Stimulated activated effector memory CD8-positive, alpha-beta T cell treated with anti-CD3 and anti-CD28 coated beads, Interleukin-12 subunit alpha, Interleukin-12 subunit beta, amount 100 ng/mL, for 72 hours (primary cell): ENCODE measurements at regions not wholly inside any gene's neighbourhood (a gene's known extent, or its start where the extent isn't known, plus 50 kb on each side); places are given as distances from the start of the nearest gene placed in this dataset.
A peak's percentile ranks its signal among the peaks of the same experiment; 100 is the strongest.

Experiments used
- ATAC-seq: fragments of 150-1000 bp; cut with Tn5 transposase; 2 replicates; pipeline ENCODE4 v1.10.0; 2021
- DNase-seq, 2 donors: peaks; one replicate each; pipeline ENCODE4 v3.0.0; 2021 to 2022; ENCODE audit warnings: low spot score in 2 of 2
- H3K27ac Mint-ChIP-seq: one replicate; pipeline ENCODE4 v1.8.0; 2022; ENCODE audit warnings: mild to moderate bottlenecking, mixed read lengths
- H3K36me3 Mint-ChIP-seq: one replicate; pipeline ENCODE4 v1.8.0; 2022; ENCODE audit warnings: mild to moderate bottlenecking, mixed read lengths
- H3K4me1 Mint-ChIP-seq: one replicate; pipeline ENCODE4 v1.8.0; 2022; ENCODE audit warnings: mixed read lengths
- H3K4me3 Mint-ChIP-seq: one replicate; pipeline ENCODE4 v1.8.0; 2022; ENCODE audit warnings: mild to moderate bottlenecking, mixed read lengths
- H3K9me3 Mint-ChIP-seq: one replicate; pipeline ENCODE4 v1.8.0; 2022; ENCODE audit warnings: mixed read lengths

DNA sequence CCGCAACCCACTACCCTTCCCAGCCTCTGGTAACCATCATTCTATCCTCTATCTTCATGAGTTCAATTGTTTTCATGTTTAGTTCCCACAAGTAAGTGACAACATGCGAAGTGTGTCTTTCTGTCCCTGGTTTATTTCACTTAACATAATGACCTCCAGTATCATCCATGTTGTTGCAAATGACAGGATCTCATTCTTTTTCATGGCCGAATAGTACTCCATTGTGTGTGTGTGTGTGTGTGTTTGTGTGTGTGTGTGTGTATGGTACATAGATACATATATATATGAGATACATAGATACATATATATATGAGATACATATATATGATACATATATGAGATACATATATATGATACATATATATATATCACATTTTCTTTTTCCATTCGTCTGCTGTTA lies 196.3 kb upstream of the STK17B start:
- Mint-ChIP-seq H3K27ac (no peak overlapping the region), H3K9me3 (peaks cover 12% of the 10 kb centered on the region), H3K36me3 (no peaks in the 10 kb centered on the region), H3K4me3 (no peak overlapping the region), H3K4me1 (no peaks in the 10 kb centered on the region)
- ATAC-seq (no peak), DNase-seq (no peak)

DNA sequence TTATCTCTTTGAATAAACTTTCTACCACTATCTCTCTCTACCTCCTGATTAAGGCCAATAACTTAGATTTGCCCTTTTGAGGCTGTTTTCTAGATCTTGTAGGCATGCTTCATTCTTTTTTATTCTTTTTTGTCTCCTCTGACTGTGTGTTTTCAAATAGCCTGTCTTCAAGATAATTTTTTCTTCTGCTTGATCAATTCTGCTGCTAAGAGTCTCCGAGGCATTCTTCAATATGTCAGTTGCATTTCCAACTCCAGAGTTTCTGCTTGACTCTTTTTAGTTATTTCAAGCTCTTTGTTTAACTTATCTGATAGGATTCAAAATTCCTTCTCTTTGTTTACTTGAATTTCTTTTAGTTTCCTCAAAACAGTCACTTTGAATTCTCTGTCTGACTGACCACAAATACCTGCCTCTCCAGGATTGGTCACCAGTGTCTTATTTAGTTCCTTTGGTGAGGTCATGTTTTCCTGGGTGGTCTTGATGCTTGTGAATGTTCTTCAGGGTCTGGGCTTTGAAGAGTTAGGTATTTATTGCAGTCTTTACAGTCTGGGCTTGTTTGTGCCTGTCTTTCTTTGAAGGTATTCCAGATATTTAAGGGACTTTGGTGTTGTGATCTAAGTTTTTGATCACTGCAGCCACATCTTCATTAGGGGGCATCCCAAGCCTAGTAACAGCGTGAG lies 197.3 kb upstream of the STK17B start:
- no peak for DNase-seq
- H3K4me1 Mint-ChIP-seq: no peaks in the 10 kb centered on the region
- H3K27ac Mint-ChIP-seq: no peak overlapping the region
- H3K9me3 Mint-ChIP-seq: peaks cover 12% of the 10 kb centered on the region
- no peak overlapping the region for H3K4me3 Mint-ChIP-seq
- no peak for ATAC-seq
- H3K36me3 Mint-ChIP-seq: no peaks in the 10 kb centered on the region

DNA sequence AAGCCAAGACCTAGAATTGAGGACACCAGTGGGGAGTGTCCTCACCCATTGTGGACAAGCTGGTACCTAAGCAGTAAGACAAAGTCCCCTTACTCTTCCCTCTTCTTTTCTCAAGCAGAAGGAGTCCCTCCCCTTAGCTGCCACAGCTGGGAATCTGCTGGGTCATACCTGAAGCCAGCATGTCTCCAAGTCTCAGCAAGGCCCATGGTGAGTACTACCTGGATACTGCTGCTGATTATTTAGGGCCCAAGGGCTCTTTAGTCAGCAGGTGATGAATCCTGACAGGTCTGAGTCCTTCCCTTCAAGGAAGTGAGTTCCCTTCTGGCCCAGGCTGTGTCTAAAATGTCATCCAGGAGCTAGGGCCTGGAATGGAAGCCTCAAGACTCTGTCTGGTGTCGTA lies 198.6 kb upstream of the STK17B start:
- Mint-ChIP-seq H3K4me1 (no peaks in the 10 kb centered on the region), H3K36me3 (no peaks in the 10 kb centered on the region), H3K27ac (no peak overlapping the region), H3K4me3 (no peak overlapping the region), H3K9me3 (peaks cover 12% of the 10 kb centered on the region)
- ATAC-seq (no peak), DNase-seq (no peak)

DNA sequence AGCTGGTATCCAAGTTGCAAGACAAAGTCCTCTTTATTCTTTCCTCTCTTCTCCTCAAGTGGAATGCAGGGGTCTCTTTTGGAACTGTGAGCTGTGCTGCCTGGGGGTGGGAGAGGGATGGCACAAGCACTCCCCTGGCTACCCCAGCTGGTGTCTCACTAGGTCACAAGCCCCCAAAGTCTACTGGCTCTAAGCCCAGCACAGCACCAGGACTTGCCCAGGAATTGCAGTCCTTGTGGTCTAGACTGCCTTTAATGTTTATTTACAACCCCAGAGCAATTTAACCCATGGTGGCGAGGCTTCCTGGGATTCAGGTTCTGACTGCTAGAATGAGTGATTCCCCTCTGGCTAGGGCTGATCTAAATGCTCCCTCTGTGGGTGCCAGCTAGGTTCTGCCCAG lies 199.0 kb upstream of the STK17B start:
- peaks cover 12% of the 10 kb centered on the region for H3K9me3 Mint-ChIP-seq
- no peak overlapping the region for H3K4me3 Mint-ChIP-seq
- no peak overlapping the region for H3K27ac Mint-ChIP-seq
- DNase-seq: no peak
- no peak for ATAC-seq
- no peaks in the 10 kb centered on the region for H3K36me3 Mint-ChIP-seq
- no peaks in the 10 kb centered on the region for H3K4me1 Mint-ChIP-seq

DNA sequence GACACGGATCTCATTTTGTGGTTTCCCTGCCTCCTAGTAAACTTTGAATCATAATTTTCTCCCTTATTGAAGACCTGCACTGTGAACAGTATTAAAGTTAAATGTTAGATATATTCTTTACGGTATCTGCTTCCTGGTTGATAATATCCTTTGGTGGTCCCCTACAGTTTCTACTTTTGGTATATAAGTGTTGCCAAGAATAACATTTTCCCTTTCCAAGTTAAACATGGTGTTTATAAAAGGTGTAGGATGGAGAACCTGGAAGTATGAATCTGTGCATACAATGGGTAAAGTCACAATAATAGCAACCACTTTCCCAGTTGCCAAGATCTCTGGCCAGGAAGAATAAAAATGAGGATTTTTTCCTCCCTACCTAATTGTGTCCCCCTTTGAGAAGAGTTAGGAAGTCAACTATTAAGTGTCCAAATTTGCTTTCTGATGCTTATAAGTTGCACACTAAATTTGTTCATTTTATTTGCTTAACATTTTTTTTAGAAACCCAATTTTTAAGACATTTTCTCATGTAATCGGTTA lies 201.0 kb upstream of the STK17B start:
- ATAC-seq (no peak), DNase-seq (no peak)
- H3K36me3 Mint-ChIP-seq: no peaks in the 10 kb centered on the region
- H3K27ac Mint-ChIP-seq: no peak overlapping the region
- H3K4me1 Mint-ChIP-seq: peaks cover 5% of the 10 kb centered on the region
- H3K9me3 Mint-ChIP-seq: peaks cover 12% of the 10 kb centered on the region
- H3K4me3 Mint-ChIP-seq: no peak overlapping the region

DNA sequence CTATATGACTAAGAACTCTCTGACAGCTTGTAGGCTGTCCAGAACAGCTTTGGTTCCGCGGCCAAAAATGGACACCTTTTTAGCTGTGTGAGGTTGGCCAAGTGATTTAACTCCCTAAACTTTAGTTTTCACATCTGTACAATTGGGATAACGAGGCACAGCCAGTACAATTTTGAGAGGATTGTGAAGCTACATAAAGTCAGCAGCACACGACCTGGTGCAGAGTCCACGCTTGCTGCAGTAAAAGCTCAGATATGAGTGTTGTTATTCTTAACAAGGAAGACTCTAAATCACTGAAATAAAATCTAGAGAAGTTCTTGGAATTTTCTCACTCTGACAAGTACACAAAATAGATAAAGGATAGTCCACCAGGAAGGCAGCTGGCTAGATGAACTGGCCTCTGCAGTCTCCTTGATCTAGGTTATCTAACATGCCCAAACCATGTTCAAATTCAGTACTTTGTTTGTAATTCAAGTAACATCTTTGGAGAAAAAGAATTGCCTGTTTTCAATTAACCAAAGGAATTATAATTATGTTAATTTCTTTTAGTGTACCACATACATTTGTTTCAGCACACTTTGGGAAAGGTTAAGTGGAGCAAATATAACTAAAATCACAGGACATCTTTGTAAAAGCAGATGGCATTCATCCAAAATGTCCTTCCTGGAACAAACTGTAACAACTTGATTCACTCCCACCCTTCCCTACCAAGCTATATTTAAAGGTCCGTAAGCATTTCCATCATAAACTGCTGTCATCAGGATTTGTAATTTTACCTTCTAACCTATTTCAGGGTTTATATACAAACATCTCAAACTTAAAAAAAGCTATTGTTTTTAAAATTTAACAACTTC lies 201.7 kb upstream of the STK17B start:
- ATAC-seq: no peak
- Mint-ChIP-seq H3K27ac (no peak overlapping the region), H3K9me3 (peaks cover 6% of the 10 kb centered on the region), H3K4me1 (peaks cover 8% of the 10 kb centered on the region), H3K36me3 (no peaks in the 10 kb centered on the region), H3K4me3 (no peak overlapping the region)
- DNase-seq: no peak

DNA sequence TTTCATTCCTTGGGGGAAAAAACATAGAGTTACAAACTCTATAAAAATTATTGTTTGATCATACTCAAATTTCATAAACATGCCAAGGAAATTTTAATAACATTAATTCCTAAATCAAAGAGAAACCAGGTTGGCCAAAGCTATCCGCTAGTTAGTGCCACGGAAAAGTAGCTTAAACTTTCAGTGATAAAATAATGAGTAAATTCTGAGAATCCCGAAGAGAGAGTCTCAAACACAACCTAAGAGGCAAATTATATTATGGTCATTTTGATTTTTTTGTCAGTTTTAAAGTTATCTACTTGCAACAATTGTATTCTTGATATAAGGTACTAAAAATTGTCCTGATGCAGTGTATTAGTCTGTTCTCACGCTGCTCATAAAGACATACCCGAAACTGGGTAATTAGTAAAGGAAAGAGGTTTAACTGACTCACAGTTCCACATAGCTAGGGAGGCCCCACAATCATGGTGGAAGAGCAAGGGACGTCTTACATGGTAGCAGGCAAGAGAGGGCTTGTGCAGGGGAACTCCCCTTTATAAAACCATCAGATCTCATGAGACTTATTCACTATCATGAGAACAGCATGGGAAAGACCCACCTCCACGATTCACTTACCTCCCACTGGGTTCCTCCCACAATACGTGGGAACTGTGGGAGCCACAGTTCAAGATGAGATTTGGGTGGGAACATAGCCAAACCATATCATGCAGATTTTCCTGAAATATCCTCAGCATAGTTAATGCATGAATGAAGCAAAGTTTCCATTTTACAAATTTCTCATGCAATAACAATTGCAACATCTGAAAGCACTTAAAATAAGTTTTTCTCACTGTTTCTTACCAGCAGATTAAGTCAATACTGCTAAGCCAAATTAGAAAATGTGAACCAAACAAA lies 205.9 kb upstream of the STK17B start:
- Mint-ChIP-seq H3K36me3 (no peaks in the 10 kb centered on the region), H3K27ac (peak overlapping the region; percentile 34)
- ATAC-seq: peak; percentile 62

DNA sequence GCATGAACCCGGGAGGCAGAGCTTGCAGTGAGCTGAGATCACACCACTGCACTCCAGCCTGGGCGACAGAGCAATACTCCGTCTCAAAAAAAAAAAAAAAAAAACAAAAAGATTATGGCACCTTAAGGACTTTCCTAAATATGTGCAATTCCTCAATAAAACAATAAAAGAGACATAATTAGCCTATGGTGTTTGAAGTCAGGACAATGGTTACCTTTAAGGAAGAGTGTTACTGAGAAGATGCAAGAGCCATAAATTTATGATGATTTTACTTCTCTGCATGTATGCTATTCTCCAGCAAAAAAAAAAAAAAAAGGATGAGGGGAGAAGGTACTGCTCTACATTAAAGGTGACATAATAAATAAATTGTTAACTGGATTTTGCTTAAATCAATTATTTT lies 208.2 kb upstream of the STK17B start:
- Mint-ChIP-seq H3K9me3 (no peaks in the 10 kb centered on the region), H3K36me3 (no peaks in the 10 kb centered on the region), H3K4me3 (no peak overlapping the region), H3K27ac (no peak overlapping the region), H3K4me1 (peaks cover 8% of the 10 kb centered on the region)
- DNase-seq (no peak), ATAC-seq (no peak)

More for the DNA sequence above, 205.9 kb upstream of the STK17B start:
- no peak overlapping the region for H3K4me3 Mint-ChIP-seq
- peaks cover 8% of the 10 kb centered on the region for H3K4me1 Mint-ChIP-seq
- H3K9me3 Mint-ChIP-seq: no peaks in the 10 kb centered on the region
- no peak for DNase-seq

DNA sequence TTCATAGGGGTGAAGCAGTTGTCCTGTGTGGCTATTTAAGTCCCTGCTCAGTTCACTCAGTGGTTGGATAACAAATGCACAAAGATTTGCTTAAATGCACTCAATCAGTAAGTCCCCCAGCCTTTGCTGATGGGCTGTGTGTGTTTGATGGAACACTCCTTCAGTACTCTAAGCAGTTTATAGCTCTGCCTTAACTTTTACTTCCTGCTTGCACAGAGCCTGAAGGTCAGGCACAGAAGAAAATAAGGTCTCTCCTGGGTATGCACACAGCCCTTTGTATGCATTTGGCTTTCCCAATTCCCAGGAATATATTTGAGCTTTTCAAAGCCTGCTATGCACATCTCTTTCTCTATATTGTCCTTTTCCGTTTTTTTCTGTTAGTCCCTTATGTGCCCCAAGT lies 208.7 kb upstream of the STK17B start:
- Mint-ChIP-seq H3K4me3 (no peak overlapping the region), H3K9me3 (no peaks in the 10 kb centered on the region), H3K4me1 (peaks cover 8% of the 10 kb centered on the region), H3K27ac (no peak overlapping the region), H3K36me3 (no peaks in the 10 kb centered on the region)
- DNase-seq (no peak), ATAC-seq (no peak)

DNA sequence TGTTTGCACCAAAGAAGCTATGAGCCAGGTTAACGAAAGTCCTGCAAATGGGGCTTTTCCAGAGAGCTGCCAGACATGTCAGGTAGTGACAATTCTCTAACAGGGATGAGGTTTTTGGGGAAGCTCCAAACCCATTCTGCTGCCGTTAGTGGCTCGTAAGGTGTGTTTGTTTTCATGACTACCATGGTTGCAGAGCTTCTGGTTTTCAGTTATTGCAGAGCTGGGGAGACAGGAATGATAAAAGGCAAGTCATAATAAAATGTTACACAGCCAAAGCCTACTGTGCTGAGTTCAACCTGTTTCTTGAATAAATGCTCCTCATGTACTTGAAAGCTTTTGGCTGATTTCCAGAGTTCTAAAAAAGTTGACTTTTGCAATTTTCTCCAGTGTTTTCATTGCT lies 209.2 kb upstream of the STK17B start:
- H3K9me3 Mint-ChIP-seq: no peaks in the 10 kb centered on the region
- no peak overlapping the region for H3K4me3 Mint-ChIP-seq
- no peak for DNase-seq
- peaks cover 8% of the 10 kb centered on the region for H3K4me1 Mint-ChIP-seq
- no peak for ATAC-seq
- H3K36me3 Mint-ChIP-seq: no peaks in the 10 kb centered on the region
- H3K27ac Mint-ChIP-seq: no peak overlapping the region

DNA sequence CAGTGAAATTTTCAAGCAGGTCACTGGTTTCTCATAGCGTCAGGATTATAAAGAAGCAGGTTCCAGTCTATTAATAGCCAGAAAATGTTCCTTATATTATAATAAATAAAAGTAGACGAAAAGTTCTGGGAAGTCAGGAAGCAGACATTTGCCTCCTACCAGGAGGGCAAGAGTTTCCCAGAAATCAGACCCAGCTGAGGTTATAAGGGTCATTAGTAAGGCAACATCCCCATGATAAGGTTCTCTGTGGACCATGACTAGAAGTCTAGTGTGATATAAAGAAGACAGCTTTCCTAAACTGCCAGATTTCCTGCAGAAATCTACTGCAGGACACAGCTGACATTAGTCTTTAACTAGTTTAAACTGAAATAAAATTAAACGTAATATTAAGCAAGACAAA lies 210.1 kb upstream of the STK17B start:
- Mint-ChIP-seq H3K9me3 (no peaks in the 10 kb centered on the region), H3K27ac (no peak overlapping the region), H3K4me3 (no peak overlapping the region), H3K4me1 (peaks cover 8% of the 10 kb centered on the region), H3K36me3 (no peaks in the 10 kb centered on the region)
- ATAC-seq (no peak), DNase-seq (no peak)

DNA sequence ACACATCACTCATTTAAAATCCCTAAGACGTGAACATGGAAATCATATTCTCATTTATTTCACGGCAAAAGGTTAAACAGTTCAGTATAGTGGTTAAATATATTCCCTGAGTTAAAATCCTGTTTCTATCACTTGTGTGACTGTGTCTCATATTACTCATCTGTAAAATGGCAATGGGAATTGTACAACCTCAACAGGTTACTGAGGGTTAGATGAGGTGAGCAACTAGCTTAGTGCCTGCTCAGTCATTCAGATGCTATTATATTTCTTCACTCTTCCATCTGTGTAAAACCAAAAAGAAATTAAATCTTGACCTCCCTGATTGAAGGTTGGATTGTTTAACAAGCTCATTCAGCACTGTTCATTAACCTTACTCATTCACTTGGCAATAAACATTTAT lies 212.4 kb upstream of the STK17B start:
- Mint-ChIP-seq H3K36me3 (no peaks in the 10 kb centered on the region), H3K4me1 (no peaks in the 10 kb centered on the region), H3K4me3 (no peak overlapping the region), H3K9me3 (no peaks in the 10 kb centered on the region), H3K27ac (no peak overlapping the region)
- ATAC-seq (no peak), DNase-seq (no peak)

DNA sequence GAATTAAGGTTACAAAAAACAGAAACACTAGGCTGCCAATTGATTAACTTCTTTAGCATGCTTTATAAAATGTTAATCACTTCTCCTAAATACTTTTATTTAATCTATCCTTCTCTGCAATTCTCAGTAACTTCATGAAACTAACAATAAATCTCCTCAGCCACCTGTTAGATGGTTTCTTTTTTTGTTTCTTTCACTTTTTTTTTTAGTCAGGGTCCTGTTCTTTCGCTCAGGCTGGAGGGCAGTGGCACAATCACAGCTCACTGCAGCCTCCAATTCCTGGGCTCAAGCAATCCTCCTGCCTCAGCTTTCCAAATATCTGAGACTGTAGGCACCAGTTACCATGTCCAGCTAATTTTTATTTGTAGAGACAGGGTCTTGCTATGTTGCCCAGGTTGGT lies 213.4 kb upstream of the STK17B start:
- Mint-ChIP-seq H3K4me3 (no peak overlapping the region), H3K36me3 (no peaks in the 10 kb centered on the region), H3K9me3 (no peaks in the 10 kb centered on the region), H3K27ac (no peak overlapping the region), H3K4me1 (no peaks in the 10 kb centered on the region)
- ATAC-seq (no peak), DNase-seq (no peak)

DNA sequence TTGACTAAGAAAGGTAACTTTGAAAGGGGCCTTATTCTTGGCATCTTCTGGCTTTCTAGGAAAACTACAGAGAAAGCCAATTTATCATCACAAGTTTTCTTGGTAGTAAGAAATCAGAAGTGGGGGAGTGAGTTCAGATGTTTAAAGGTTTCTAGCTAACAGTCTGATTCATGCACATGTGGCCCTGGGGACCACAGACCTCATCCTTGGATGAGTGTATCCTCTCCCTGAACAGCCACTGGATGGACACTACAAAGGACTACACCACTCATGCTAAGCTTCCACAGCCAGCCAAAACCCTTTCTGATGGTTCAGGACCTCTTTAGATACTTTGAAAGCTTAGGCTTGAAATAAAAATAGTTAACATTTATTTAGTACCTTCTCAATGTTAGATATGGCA lies 218.3 kb upstream of the STK17B start:
- Mint-ChIP-seq H3K9me3 (no peaks in the 10 kb centered on the region), H3K4me3 (no peak overlapping the region), H3K36me3 (no peaks in the 10 kb centered on the region), H3K4me1 (no peaks in the 10 kb centered on the region), H3K27ac (no peak overlapping the region)
- peak; percentile 89 for ATAC-seq
- no peak for DNase-seq
